ENCODE measurements at regions not wholly inside any gene's neighbourhood (a gene's known extent, or its start where the extent isn't known, plus 50 kb on each side); places are given as distances from the start of the nearest gene placed in this dataset.
"Not testable (repeated sequence)": the region's sequence is repeated elsewhere in the genome, so short reads cannot be mapped to it uniquely, and the experiment has no call there.

DNA sequence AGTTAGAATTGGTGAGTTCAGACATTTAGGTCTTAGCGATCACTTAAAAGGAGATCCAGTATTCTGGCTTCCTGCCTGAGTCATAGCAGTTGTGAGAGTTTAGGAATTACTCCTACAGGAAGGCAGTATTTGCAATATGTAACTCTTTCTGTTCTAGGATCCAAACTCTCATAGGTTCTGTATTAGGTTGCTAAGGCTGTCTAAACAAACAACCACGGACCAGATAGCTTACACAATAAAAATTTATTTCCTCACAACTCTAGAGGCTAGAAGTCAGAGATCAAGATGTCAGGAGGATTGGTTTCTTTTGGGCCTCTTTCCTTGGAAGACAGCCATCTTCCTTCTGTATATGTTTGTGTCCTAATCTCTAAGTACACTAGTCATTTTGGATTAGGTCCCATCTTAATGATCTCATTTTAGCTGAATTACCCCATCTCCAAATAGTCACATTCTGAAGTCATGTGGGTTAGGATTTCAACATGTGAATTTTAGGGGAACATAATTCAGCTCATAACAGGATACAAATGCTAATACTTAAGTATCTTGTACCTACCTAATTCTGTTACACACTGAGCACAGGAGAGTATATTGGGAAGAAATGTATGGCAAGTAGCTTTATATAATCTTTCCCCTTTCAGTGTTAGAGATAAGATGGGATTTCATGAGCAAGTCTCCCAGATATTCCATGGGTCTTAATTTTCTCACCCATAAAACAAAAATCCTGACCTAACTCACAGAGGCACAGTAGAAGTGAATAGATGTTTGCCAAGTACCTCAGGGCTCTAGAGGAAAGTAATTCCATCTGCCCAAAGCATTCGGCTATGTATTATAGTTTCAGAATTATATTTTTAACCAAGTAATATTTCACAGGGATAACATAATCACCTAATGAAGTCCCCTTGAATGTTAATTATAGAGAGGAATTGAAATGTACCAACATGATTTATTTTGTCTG, 144.4 kb downstream of the PTBP2 start:
- DNase-seq (ENCODE audit: low read depth): peak; percentile 90

DNA sequence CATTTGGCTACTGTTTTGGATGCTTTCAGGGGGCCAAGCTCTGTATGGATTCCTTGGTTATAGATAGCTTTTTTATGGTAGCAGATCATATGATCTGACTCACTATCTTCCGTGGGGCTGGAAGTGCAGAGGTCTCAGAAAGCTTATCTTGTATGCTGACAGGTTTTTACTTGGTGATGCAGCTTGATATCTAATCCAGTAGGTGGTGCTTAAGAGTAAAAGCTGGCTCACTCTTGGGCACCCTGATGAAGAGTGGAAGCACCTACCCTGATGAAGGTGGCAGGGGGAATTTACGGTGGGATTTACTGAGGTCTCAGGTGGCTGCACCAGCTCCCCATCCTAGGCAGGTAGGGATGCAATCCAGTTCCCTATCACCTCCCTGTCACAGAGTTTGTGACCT, 151.2 kb downstream of the PTBP2 start:
- DNase-seq (ENCODE audit: low read depth): no peak

DNA sequence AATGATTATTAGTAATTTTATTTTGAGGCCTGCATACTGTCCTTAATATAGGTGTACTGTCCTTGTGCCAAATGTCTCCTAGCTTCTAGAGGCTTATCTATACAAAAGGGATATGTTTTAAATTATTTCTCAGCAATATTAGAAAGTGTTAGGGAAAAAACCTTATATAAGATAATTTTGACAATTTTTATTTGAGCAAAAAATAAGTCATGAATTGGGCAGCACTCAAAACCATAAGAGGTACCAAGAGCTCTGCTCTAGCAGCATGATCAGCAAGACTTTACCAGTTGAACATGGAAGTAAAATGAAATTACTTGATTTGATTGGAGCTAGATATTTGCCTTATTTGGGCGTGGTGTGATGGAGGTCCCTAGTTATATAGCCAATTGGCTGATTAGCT, 157.1 kb downstream of the PTBP2 start:
- DNase-seq (ENCODE audit: low read depth): no peak

DNA sequence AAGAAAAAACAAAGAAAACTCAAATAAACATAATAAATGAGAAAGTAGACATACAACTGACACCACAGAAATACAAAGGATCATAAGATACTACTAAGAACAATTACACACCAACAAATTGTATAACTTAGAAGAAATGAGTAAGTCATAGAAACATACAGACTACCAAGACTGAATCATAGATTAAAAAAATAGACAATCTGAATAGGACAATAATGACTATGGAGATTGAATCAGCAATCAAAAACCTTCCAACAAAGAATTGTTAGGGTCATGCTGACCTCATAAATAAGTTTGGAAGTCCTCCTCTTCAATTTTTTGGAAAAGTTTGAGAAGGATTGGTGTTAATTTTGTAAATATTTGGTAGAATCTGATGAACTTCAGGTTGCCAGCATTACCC, 159.0 kb downstream of the PTBP2 start:
- no peak for DNase-seq (ENCODE audit: low read depth)

DNA sequence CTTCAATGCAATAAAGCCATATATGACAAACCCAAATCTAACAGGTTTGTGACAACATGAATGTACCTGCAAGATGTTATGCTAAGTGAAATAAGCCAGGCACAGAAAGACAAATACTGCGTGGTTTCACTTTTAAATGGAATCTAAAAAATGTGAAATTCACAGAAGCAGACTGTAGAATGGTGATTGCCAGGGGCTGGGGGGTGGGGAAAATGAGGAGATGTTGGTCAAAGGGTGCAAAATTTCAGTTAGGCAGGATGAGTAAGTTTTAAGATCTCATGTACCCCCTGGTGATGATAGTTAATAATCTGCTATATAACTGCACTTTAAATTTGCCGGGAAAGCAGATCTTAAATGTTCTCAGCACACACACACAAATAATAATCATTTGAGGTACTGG, 160.5 kb downstream of the PTBP2 start:
- no peak for DNase-seq (ENCODE audit: low read depth)

DNA sequence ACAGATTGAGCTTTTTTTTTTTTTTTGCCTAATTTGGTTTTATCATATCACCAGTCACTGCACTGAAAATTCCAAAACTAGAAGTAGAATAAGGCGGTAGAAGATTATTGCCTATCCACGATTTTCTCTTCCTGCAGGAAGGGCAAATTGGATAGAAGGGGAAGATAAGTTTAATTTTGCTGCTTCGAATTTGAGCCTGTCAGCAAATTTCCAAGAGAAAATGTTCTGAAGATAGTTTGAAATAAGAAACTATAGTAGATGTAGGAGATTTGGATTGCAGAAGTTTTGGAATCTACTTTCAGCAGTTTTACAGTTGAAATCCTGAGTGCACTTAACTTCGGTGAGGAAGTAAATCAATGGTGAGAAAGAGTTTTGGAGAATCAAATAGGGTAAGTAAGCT, 164.9 kb downstream of the PTBP2 start:
- DNase-seq (ENCODE audit: low read depth): no peak

DNA sequence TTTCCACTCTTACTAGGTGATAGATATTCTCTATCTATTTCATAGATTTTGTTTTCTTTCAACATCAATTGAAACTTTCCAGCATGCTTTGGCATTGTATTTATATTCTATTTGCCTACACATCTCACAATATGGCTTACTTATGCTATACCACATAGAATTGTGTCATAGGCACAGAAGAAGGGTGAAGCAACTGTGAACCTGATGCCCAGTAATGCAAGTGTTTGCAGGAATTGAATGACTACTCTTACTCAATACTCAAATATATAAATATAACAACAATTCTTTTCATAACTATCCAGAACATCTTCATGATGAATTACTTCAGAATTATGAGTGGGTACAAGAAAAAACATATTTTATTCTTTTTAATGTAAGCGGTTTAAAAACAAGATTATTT, 165.9 kb downstream of the PTBP2 start:
- no peak for DNase-seq (ENCODE audit: low read depth)

DNA sequence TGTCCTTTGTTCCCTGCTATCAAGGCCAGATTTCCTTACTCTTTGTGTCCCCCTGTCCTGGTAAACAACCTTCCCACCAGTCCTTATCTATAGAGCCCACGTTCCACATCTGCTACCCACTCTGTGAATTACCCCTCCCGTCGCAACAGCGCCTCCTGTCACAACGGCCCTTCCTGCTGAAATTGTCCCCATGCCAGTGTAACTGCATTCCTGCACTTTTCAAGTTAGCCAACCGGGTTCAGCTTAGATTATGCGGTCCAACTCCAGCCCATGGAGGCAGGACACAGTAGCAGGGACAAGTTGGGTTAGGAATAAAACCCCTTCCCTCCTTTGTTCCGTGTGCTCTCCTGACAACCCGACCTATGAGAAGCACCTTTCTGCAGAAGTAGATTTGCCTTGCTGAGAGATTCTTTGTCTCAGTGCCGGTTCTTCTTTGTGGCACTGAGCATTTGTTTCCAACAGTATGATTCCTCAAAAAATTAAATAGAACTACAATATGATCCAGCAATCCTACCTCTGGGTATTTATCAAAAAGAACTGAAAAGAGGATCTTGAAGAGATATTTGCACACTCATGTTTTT, 180.3 kb downstream of the PTBP2 start:
- no peak for DNase-seq (ENCODE audit: low read depth)

DNA sequence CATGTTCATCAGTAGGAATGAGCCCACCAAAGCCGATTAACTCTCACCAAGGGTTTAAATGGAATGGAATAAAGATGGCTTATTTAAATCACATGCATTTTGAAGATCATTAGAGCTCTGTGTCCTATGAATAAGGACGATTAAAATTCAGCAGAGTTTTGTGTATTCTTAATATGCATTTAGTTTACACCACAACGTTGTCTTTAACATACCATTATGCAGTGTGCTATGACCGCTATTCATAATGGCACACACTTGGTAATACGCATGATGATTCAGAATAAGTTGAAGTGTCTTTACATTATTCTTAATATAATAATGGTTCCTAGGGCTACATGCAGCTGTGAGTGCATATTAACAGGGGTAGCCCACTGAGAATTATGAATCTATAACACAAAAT, 190.7 kb downstream of the PTBP2 start:
- DNase-seq (ENCODE audit: low read depth): no peak

DNA sequence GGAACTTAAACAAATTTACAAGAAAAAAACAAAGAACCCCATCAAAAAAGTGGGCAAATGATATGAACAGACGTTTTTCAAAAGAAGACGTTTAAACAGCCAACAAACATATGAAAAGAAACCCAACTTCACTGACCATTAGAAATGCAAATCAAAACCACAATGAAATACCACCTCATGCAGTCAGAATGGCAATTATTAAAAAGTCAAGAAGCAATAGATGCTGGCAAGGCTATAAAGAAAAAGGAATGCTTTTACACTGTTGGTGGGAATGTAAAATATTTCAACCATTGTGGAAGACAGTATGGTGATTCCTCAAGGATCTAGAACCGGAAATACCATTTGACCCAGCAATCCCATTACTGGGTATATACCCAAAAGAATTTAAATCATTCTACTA, 194.1 kb downstream of the PTBP2 start:
- DNase-seq (ENCODE audit: low read depth): not testable (repeated sequence)

DNA sequence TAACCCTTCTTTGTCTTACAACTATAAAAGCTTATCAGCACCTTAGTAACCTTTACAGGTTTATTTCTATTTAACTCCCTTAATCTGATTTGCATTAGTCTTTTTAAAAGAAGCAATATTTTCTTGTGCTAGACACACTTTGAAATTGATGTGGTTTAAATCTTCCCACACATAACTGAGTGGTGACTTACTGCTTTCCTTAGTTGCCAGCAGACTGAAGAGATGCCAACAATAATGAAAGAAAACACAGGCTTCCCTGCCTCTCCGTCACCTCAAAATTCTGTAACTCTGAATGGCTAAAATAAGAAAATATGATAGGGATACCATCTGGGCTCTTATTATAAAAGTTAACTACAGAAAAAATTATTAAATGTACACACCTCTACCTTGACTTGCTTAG, 196.8 kb downstream of the PTBP2 start:
- DNase-seq (ENCODE audit: low read depth): no peak

DNA sequence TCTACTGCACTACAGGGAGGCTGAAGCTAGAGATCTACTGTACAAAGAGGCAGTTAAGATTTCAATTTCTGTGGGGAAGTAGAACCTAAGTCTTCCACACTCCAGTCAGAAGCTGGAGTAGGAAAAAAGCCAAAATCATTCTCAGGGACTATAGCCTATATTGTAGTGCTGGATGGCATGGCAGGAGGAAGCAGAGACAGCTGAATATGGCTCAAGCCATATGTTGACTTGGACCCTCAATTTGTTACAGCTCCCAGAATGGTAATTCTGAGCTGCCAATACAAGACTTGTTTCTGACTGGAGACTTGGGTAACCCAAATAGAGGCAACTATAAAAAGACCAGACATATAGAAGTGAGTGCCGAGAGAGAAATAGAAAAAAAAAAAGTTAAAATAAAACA, 200.6 kb downstream of the PTBP2 start:
- no peak for DNase-seq (ENCODE audit: low read depth)

DNA sequence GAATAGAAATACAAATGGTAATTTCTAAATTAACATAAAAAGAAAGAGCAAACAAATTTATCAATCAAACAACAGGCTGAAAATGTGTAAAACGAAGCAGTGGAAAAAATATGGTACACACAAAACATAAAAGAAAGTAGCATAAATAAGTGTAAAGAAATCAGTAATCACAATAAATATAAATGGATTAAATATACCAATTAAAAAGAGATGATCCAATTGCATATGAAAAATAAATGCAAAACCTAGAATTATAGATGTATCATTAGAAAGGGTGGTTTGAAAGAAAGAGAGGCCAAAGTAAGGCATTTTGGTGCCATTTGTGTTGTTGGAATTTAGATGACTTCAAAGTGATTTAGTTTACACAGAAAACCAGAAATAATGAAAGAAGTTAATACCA, 202.2 kb downstream of the PTBP2 start:
- DNase-seq (ENCODE audit: low read depth): no peak

DNA sequence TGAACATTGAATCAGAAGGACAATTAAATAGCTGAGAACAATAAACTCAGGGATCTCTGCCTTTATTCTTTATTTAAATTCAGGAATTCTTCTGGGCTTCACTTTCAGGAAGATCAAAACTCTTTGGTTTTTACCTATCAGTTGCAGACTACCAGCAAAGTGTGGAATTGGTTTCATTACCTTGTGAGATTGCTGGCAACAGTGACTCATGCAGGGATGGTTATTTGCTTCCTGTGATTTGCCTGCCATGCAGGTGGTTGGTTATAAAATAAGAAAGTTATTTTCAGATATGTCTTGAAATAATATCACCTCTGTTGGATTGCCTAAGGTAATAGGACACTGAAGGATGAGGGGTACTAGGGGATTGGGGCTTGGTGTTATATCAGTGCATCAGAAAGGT, 204.6 kb downstream of the PTBP2 start:
- no peak for DNase-seq (ENCODE audit: low read depth)

DNA sequence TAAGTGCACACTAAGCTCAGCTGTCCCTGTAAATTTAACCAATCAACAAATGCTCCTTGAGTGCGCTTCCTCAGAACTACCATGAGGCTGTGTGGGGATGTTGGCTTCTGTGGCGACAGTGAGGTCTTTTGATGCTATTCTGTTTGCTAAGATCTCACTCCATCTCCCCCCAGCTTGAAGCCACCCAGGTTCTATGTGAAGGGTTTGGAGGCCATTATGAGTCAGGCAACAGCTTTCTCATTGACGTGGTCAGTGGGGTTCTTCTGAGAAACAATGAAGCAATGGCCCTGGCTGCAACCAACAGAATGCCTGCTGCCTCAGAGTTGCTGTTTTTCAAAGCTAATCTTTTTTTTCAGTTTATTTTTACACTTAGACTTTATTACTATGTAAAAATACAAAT, 205.5 kb downstream of the PTBP2 start:
- DNase-seq (ENCODE audit: low read depth): no peak

DNA sequence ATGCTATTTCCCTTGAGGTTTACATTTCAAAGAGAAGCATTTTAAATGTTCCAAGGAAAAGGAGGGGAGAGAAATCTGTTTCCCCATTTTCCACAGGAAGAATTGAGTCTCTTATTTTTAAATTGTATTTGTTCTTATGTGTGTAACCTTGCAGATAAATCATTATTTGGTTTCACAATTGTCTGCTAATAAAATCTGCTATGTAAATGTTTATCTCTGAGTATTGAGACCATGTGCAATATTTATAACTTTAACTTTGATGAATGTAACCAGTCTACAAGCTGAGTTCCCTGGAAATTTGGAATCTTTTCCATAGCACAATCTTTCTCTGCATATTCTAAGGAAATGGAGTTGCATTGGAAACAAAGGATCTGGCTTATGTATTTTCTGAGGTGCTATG, 209.6 kb downstream of the PTBP2 start:
- no peak for DNase-seq (ENCODE audit: low read depth)

DNA sequence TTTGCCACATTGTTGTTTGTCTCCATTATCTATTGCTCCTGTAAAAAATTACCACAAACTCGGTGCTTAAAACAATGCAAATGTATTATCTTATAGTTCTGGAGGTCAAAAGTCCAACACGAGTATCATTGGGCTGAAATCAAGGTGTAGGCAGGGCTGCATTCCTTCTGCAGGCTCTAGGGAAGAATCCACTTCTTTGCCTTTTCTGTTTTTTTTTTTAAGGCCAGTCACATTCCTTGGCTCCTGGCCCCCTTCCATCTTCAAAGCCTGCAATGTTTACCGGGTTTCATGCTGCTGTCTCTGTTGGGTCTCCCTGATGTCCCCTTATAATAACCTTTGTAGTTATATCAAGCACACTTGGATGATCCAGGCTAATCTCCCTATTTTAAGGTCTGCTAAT, 212.7 kb downstream of the PTBP2 start:
- DNase-seq (ENCODE audit: low read depth): no peak

DNA sequence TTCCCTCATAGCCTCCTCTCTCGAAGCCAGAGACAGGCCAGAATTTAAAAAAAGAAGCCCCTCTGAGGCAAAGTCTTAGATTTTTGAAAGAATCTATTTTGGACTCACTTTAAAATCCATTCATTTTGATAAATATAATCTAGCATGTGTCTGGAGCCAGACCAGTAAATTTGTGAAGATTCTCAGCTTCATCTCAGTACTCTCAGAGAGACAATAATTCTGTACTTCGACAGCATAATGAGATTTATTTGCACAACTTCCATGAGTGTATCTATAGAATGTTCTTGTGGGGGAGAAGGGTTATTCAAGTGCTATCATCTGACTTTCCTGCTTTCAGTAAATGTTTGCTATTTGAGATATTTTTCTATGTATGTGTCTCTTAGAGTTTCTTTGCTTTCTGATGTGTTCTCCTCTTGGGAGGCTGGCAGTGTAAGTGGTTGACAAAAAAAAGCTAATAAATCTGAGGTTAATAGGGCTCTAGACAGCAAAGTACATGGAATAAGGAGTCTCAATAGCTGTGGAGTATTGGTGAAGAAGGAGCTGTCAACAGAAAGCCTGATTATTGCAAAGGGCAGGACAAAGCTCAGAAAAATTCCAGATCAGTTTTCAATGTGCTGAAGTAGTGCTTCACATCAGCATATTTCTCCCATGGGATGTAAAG, 223.0 kb downstream of the PTBP2 start:
- DNase-seq (ENCODE audit: low read depth): no peak

DNA sequence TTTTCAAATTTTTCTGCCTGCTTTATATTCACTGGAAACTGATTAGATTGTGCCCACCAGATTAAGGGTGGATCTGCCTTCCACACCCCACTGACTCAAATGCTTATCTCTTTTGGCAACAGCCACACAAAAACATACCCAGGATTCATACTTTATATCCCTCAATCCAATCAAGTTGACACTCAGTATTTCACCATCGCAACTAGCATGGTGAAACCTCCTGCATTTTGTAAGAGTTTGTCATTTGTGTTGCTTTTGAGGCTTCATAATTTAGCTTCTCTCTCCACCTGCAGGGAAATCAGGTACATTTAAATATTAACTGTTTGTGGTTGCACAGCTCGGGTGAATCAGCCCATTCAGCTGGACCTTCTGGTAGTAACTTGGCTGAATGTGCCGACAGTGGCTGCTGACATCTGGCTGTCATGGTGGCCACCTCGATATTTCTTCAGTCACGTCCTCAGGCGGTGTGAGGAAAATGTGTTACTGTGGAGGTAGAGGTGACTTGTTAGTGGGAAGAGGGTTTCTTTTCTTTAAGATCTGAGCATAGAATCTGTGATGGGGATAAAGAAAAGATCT, 224.0 kb downstream of the PTBP2 start:
- no peak for DNase-seq (ENCODE audit: low read depth)

DNA sequence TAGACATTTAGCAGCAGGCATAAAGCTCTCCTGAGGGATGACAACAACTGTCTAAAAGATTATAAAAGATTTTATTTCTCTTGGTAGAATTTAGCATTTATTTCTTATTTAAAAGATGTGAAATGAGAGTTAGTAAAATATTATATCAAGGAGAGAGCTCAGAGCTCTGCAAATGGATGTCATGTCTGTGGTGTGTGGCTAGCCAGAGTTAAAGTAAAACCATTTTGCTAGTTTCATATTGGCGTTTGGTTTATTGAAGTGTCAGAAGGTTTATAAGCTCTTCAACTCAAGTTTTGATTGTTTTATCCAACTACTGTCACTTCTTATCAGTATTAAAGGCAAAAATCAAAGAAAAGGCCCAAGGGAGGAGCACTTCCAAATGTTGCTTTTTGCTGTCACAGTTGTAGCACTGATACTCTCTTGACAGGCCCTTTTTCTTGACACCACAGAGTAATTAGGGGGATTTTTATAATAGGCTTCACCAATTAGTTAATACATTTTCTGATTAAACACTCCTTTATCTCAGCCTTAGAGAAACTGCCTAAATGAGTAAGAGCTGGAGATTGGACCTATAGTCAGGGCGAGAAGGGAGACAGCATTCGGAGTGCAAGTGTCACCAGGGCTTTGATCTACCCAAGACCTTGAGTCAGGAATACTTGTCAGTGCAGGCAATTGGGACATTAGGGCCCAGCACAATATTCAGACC, 233.9 kb downstream of the PTBP2 start:
- no peak for DNase-seq (ENCODE audit: low read depth)

DNA sequence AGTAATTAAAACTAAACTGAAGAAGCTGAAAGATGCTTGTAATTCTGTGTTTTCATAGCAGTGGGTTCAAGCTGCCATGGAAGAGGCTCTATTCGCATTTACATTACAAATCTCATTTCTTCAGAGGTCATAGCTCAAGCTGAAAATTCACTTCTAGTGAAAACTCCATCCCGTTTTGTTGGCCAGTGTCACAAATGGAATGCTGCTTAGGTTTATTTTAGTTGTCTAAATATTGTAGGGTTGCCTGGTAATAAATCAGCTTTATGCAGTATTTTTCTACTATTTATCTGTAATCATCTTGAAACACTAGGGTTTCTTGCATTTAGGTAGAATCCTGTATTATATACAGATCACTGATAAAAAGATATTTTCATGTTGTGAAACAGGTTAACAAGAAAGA, 240.6 kb downstream of the PTBP2 start:
- no peak for DNase-seq (ENCODE audit: low read depth)

DNA sequence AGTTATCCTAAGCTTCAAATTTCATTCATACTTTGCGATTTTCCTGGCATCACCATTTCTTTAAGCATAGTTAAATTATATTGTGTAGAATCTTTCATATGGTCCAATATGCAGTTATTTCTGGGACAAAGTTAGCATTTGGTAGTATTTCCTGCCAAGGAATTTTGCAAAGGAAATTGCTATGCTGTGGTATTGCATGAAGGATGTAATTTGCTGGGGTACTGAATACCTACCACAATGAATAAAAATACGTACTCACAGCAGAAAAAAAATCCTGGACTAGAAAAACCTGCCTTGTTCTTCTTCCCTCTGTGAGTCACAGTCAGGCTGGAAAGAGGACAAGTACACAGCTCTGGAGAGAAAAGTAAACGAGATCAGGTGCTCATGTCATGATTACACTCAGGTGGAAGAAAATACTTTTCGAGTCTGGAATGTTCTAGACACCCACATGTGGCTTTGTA, 241.2 kb downstream of the PTBP2 start:
- peak; percentile 57 for DNase-seq (ENCODE audit: low read depth)

Measured in forelimb muscle (tissue), 1 donor.